ENCODE measurements at regions not wholly inside any gene's neighbourhood (a gene's known extent, or its start where the extent isn't known, plus 50 kb on each side); places are given as distances from the start of the nearest gene placed in this dataset.

GRCh38 chr15:69898243-69898642 lies 199.5 kb downstream of the TLE3 start:
- no peak for TF ChIP-seq CTCF (conservative IDR thresholded peaks at IDR 0.05; ENCODE audit: low read depth, low read length)
- no peak for TF ChIP-seq POLR2A (IDR thresholded peaks at IDR 0.05; ENCODE audit: low read depth, low read length)
- no peak for TF ChIP-seq MAFK (IDR thresholded peaks at IDR 0.05; ENCODE audit: low read depth, low read length)
- no peak for TF ChIP-seq SMC3 (IDR thresholded peaks at IDR 0.05; ENCODE audit: low read depth, low read length)
- TF ChIP-seq USF2 (IDR thresholded peaks at IDR 0.05; ENCODE audit: low read depth, low read length) = no peak
- no peak for TF ChIP-seq BHLHE40 (IDR thresholded peaks at IDR 0.05; ENCODE audit: low read depth, low read length)
